WERI-Rb-1 (cell line): ENCODE measurements at regions not wholly inside any gene's neighbourhood (a gene's known extent, or its start where the extent isn't known, plus 50 kb on each side); places are given as distances from the start of the nearest gene placed in this dataset.
"Not testable (repeated sequence)": the region's sequence is repeated elsewhere in the genome, so short reads cannot be mapped to it uniquely, and the experiment has no call there.

ENCODE experiments used
- DNase-seq: peaks from one replicate; pipeline ENCODE4 v3.0.0-alpha.2; 2020
- H3K27ac ChIP-seq: fragments of 250-450 bp; sonication (Bioruptor Pico); 2 replicates; pipeline ENCODE4 v1.5.1; 2020; ENCODE audit warnings: mild to moderate bottlenecking, moderate library complexity
- H3K27me3 ChIP-seq: fragments of 250-450 bp; sonication (Bioruptor Pico); 2 replicates; pipeline ENCODE4 v1.5.1; 2021; ENCODE audit warnings: mild to moderate bottlenecking, low read depth, moderate library complexity; ENCODE audit not compliant: insufficient read depth, severe bottlenecking
- H3K36me3 ChIP-seq: fragments of 250-450 bp; sonication (Bioruptor Pico); 2 replicates; pipeline ENCODE4 v1.5.1; 2020; ENCODE audit warnings: mild to moderate bottlenecking, moderate library complexity
- H3K4me3 ChIP-seq: 2 replicates; pipeline ENCODE4 v1.5.1; 2011; ENCODE audit warnings: low read depth, mild to moderate bottlenecking, control low read depth, low read length
- H3K9me3 ChIP-seq: fragments of 250-450 bp; sonication (Bioruptor Pico); 2 replicates; pipeline ENCODE4 v1.5.1; 2021; ENCODE audit warnings: mild to moderate bottlenecking, moderate library complexity; ENCODE audit not compliant: severe bottlenecking
- TF ChIP-seq, protein P1 (sequence below): IDR thresholded peaks from 2 replicates; pipeline ENCODE4 v1.5.1; 2011; ENCODE audit warnings: low read depth, mild to moderate bottlenecking, control low read depth, inconsistent platforms, low read length

DNA sequence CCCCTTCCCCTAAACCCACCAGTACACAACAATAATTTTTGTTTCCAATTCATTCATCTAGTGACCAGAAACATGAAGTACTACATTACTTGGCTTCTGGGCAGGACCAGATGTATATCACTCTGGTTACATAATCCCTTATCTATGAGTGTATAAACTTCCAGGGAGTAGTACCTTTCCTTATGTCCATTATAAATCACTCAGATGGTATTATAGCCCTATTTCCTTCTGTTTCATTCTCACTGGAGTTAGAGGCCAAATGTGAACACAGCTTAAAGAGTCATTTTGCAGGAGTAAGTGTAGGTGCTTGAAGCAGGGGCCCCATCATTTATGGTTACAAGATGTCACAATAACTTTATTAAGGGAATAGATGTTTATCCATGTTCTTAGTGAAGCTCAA is 894.4 kb upstream of the NXPH2 start:
- Histone ChIP-seq H3K36me3 (no peaks in the 10 kb centered on the region), H3K27me3 (no peaks in the 10 kb centered on the region), H3K27ac (no peak overlapping the region), H3K4me3 (no peak overlapping the region), H3K9me3 (no peaks in the 10 kb centered on the region)
- DNase-seq, result no peak
- TF ChIP-seq, protein P1, sequence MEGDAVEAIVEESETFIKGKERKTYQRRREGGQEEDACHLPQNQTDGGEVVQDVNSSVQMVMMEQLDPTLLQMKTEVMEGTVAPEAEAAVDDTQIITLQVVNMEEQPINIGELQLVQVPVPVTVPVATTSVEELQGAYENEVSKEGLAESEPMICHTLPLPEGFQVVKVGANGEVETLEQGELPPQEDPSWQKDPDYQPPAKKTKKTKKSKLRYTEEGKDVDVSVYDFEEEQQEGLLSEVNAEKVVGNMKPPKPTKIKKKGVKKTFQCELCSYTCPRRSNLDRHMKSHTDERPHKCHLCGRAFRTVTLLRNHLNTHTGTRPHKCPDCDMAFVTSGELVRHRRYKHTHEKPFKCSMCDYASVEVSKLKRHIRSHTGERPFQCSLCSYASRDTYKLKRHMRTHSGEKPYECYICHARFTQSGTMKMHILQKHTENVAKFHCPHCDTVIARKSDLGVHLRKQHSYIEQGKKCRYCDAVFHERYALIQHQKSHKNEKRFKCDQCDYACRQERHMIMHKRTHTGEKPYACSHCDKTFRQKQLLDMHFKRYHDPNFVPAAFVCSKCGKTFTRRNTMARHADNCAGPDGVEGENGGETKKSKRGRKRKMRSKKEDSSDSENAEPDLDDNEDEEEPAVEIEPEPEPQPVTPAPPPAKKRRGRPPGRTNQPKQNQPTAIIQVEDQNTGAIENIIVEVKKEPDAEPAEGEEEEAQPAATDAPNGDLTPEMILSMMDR, result no peak

DNA sequence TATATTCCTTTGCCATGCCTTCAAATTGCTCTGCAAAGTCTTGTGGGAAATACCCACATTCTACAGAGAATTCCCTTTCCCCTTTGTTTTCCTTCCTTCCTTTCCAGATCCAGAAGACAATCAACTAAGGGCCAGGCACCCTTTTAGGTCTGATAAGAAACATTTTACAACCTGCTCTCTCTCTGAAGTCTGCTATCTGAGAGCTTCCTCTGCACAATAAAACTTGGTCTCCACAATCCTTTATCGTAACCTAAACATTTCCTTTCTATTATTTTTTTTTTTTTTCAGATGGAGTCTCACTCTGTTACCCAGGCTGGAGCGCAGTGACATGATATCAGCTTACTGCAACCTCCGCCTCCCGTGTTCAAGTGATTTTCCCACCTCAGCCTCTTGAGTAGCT is 893.3 kb upstream of the NXPH2 start:
- H3K27ac ChIP-seq, H3K9me3 ChIP-seq, H3K4me3 ChIP-seq, H3K36me3 ChIP-seq, DNase-seq, H3K27me3 ChIP-seq: not testable (repeated sequence)

DNA sequence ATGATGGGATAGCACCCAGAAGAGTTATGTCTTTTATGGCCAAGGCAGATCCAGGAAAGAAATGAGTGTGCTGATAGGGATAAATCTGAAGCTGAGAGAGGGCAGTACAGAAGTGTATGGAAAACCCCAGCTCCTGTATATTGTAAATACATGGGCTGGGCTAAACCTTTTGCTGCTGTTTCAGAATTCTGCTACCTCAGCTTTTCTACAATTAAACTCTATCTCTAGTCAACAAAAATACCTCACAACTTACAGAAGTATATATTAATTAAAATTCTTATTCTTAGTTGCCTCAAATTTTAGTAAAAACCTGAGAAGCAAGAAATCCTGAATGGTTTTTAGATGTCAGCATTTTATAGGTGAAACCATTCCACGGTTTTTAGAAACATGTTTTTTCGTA is 889.5 kb upstream of the NXPH2 start:
- Histone ChIP-seq H3K27ac (no peak overlapping the region), H3K9me3 (no peaks in the 10 kb centered on the region), H3K36me3 (no peaks in the 10 kb centered on the region), H3K4me3 (no peak overlapping the region), H3K27me3 (no peaks in the 10 kb centered on the region)
- TF ChIP-seq, protein P1, result no peak
- DNase-seq, result no peak

DNA sequence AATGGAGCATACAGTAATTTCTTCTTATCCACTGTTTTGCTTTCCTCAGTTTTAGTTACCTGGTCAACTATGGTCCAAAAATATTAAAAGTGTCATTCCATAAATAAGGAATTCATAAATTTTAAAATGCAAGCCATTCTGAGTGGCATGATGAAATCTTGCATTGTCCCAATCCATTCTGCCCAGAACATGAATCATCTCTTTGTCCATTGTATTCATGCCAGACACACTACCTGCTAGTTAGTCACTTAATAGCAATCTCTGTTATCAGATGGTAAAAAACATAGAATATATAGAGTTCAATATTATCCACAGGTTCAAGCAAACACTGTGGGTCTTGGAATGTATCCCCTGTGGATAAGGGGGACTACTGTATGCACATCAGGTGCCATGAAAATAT is 872.2 kb upstream of the NXPH2 start:
- Histone ChIP-seq H3K4me3 (no peak overlapping the region), H3K27ac (no peak overlapping the region), H3K36me3 (no peaks in the 10 kb centered on the region), H3K9me3 (no peaks in the 10 kb centered on the region), H3K27me3 (no peaks in the 10 kb centered on the region)
- no peak for DNase-seq
- TF ChIP-seq, protein P1, result no peak

DNA sequence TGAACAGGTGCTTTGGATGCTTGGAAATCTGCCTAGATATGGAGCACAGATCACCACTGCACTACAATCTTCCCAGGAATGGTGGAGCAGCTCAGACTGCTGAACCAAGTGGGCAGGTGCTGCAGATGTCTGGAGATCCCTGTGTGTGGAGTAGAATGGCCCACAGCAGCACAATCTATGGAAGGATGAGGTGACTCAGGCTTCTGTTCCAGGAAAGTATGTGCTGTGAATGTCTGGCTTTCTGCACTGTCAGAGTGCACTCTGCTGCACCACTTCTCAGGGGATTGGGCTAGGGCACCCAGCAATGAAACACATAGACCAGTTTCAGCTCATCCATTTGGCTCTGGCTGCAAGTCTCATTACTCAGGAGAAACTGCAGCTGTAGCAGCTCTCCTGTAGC is 865.4 kb upstream of the NXPH2 start:
- H3K27ac ChIP-seq, result no peak overlapping the region
- TF ChIP-seq, protein P1, result no peak
- no peaks in the 10 kb centered on the region for H3K27me3 ChIP-seq
- H3K4me3 ChIP-seq, result no peak overlapping the region
- H3K36me3 ChIP-seq, result no peaks in the 10 kb centered on the region
- DNase-seq, result no peak
- no peaks in the 10 kb centered on the region for H3K9me3 ChIP-seq

DNA sequence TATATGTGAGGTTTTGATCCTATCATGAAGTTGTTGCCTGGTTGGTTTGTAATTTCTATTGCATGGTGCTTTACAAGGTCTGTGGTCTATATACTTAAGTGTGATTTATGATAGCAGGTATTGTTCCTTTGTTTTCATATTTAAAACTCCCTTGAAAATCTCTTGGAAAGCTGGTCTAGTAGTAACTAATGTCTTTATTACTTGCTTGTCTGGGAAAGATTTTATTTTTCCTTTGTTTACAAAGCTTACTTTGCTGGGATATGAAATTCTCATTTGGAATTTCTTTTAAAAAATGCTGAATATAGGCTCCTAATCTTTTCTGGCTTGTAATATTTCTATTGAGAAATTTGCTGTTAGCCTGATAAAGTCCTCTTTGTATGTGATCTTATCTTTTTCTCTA is 862.9 kb upstream of the NXPH2 start:
- TF ChIP-seq, protein P1, result no peak
- Histone ChIP-seq H3K4me3 (no peak overlapping the region), H3K36me3 (no peaks in the 10 kb centered on the region), H3K27me3 (no peaks in the 10 kb centered on the region), H3K27ac (no peak overlapping the region), H3K9me3 (no peaks in the 10 kb centered on the region)
- no peak for DNase-seq
